ENCODE measurements at regions not wholly inside any gene's neighbourhood (a gene's known extent, or its start where the extent isn't known, plus 50 kb on each side); places are given as distances from the start of the nearest gene placed in this dataset.

DNA sequence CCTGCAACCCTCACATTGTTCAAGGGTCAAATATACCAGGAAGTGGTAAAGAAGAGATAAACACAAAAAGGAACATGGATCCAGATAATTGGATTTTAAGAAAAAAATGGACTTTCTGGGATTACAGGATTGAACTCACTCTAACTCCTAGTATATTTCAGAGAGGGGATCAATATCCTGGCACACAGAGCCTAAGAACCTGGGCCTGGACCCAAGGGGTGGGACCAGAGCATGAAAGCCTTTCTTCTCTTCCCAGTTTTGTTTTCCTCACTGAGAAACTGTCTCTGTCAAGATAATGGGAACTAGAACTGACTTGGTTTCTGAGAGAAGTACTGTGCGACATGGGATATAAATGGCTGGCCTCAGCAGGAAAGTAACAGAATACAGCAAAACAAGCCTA is 422.8 kb upstream of the STXBP6 start:
- H3K27ac ChIP-seq (ENCODE audit: insufficient read depth, low read depth, low read length), result no peak overlapping the region
- CTCF ChIA-PET, result no interaction called here
- no peaks in the 10 kb centered on the region for H3K79me2 ChIP-seq (ENCODE audit: control insufficient read depth, insufficient read depth, low read length)
- H3K4me3 ChIP-seq (replicated peaks in 1 of 3; ENCODE audit: insufficient read depth in 1 of 3, low read depth in 1 of 3, low read length in 3 of 3), result no peak overlapping the region
- dilution Hi-C loops (cut with MboI; ENCODE audit: extremely low pct_ligation_motif_present, low sequenced_read_pairs), result no loop called here
- POLR2A ChIA-PET, result no interaction called here
- H3K9ac ChIP-seq (replicated peaks; ENCODE audit: extremely low read depth, insufficient read depth, low read length), result no peak overlapping the region
- intact Hi-C loops (cut with micrococcal nuclease), result no loop called here
- H2AFZ ChIP-seq (ENCODE audit: low read depth, low read length), result no peak overlapping the region
- no peaks in the 10 kb centered on the region for H3K36me3 ChIP-seq (ENCODE audit: control insufficient read depth in 2 of 2, extremely low read depth in 1 of 2, insufficient read depth in 2 of 2, low read length in 2 of 2)
- no peaks in the 10 kb centered on the region for H3K4me1 ChIP-seq (ENCODE audit: control insufficient read depth, extremely low read depth, insufficient read depth, low read length)
- TF ChIP-seq, protein P1, sequence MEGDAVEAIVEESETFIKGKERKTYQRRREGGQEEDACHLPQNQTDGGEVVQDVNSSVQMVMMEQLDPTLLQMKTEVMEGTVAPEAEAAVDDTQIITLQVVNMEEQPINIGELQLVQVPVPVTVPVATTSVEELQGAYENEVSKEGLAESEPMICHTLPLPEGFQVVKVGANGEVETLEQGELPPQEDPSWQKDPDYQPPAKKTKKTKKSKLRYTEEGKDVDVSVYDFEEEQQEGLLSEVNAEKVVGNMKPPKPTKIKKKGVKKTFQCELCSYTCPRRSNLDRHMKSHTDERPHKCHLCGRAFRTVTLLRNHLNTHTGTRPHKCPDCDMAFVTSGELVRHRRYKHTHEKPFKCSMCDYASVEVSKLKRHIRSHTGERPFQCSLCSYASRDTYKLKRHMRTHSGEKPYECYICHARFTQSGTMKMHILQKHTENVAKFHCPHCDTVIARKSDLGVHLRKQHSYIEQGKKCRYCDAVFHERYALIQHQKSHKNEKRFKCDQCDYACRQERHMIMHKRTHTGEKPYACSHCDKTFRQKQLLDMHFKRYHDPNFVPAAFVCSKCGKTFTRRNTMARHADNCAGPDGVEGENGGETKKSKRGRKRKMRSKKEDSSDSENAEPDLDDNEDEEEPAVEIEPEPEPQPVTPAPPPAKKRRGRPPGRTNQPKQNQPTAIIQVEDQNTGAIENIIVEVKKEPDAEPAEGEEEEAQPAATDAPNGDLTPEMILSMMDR (IDR thresholded peaks at IDR 0.05; ENCODE audit: extremely low read depth in 1 of 2, insufficient read depth in 1 of 2, low read depth in 1 of 2, low read length in 2 of 2), result no peak
- TF ChIP-seq JUN (IDR thresholded peaks at IDR 0.05; ENCODE audit: borderline replicate concordance, insufficient read depth, insufficient read length, low read depth) (no peak), EZH2 (IDR thresholded peaks at IDR 0.05; ENCODE audit: borderline replicate concordance, low read depth, low read length, severe bottlenecking) (no peak), POLR2A (IDR thresholded peaks at IDR 0.05; ENCODE audit: low read depth, low read length) (no peak), MYC (IDR thresholded peaks at IDR 0.05; ENCODE audit: low read depth, low read length) (no peak)
- TF ChIP-seq, protein P2, sequence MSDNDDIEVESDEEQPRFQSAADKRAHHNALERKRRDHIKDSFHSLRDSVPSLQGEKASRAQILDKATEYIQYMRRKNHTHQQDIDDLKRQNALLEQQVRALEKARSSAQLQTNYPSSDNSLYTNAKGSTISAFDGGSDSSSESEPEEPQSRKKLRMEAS (IDR thresholded peaks at IDR 0.05; ENCODE audit: insufficient read depth, insufficient read length), result no peak
- H3K9me3 ChIP-seq (replicated peaks; ENCODE audit: control insufficient read depth, insufficient read depth, low read length), result no peaks in the 10 kb centered on the region
- no TSS peak for BruUV-seq (replicated peaks)
- H3K9me1 ChIP-seq (replicated peaks; ENCODE audit: control insufficient read depth, extremely low read depth, insufficient read depth, low read length), result no peaks in the 10 kb centered on the region
- no peaks in the 10 kb centered on the region for H4K20me1 ChIP-seq (replicated peaks; ENCODE audit: control insufficient read depth, extremely low read depth, insufficient read depth, low read length)
- H3K4me2 ChIP-seq (ENCODE audit: insufficient read depth, low read length), result no peak overlapping the region
- no peak for DNase-seq (ENCODE audit: low read depth, low spot score)
- no peak for FAIRE-seq
- no peaks in the 10 kb centered on the region for H3K27me3 ChIP-seq (ENCODE audit: control insufficient read depth in 2 of 2, insufficient read depth in 2 of 2, low read length in 2 of 2)

DNA sequence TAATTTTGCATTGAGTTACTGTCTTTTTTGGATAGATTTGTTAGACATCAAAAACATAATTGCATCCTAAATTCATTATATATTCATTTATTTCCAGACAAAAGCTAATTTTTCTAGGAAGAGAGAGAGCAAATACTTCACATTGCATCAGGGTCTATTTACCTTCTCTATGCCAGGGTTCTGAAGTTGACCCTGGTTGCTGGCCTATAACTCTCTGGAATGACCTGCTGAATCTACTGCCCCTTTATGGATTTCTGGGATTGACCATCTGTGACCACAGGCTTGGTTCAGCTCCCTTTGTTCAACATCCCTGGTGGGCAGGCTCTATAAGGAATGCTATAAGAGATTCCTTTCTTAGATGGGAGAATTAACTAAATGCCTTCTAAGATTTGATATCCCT is 414.8 kb upstream of the STXBP6 start:
- H4K20me1 ChIP-seq (replicated peaks; ENCODE audit: control insufficient read depth, extremely low read depth, insufficient read depth, low read length), result no peaks in the 10 kb centered on the region
- FAIRE-seq (no peak), DNase-seq (ENCODE audit: low read depth, low spot score) (no peak)
- no peaks in the 10 kb centered on the region for H3K4me1 ChIP-seq (ENCODE audit: control insufficient read depth, extremely low read depth, insufficient read depth, low read length)
- no peak overlapping the region for H3K9ac ChIP-seq (replicated peaks; ENCODE audit: extremely low read depth, insufficient read depth, low read length)
- no peak overlapping the region for H2AFZ ChIP-seq (ENCODE audit: low read depth, low read length)
- dilution Hi-C loops (cut with MboI; ENCODE audit: extremely low pct_ligation_motif_present, low sequenced_read_pairs), result no loop called here
- no peaks in the 10 kb centered on the region for H3K27me3 ChIP-seq (ENCODE audit: control insufficient read depth in 2 of 2, insufficient read depth in 2 of 2, low read length in 2 of 2)
- ChIA-PET POLR2A (no interaction called here), CTCF (no interaction called here)
- no peak overlapping the region for H3K4me3 ChIP-seq (replicated peaks in 1 of 3; ENCODE audit: insufficient read depth in 1 of 3, low read depth in 1 of 3, low read length in 3 of 3)
- no peaks in the 10 kb centered on the region for H3K9me3 ChIP-seq (replicated peaks; ENCODE audit: control insufficient read depth, insufficient read depth, low read length)
- BruUV-seq (replicated peaks), result no TSS peak
- no peaks in the 10 kb centered on the region for H3K79me2 ChIP-seq (ENCODE audit: control insufficient read depth, insufficient read depth, low read length)
- no peak overlapping the region for H3K27ac ChIP-seq (ENCODE audit: insufficient read depth, low read depth, low read length)
- intact Hi-C loops (cut with micrococcal nuclease), result no loop called here
- TF ChIP-seq POLR2AphosphoS5 (IDR thresholded peaks at IDR 0.05; ENCODE audit: insufficient read depth, low read depth, low read length) (no peak), EZH2 (IDR thresholded peaks at IDR 0.05; ENCODE audit: borderline replicate concordance, low read depth, low read length, severe bottlenecking) (no peak), FOS (IDR thresholded peaks at IDR 0.05; ENCODE audit: borderline replicate concordance, insufficient read depth, low read length) (no peak), POLR2A (IDR thresholded peaks at IDR 0.05; ENCODE audit: low read depth, low read length) (no peak), JUN (IDR thresholded peaks at IDR 0.05; ENCODE audit: borderline replicate concordance, insufficient read depth, insufficient read length, low read depth) (no peak), GATA2 (IDR thresholded peaks at IDR 0.05; ENCODE audit: insufficient read depth, insufficient read length, low read depth, low read length) (no peak), MYC (IDR thresholded peaks at IDR 0.05; ENCODE audit: low read depth, low read length) (no peak)
- TF ChIP-seq, protein P2 (IDR thresholded peaks at IDR 0.05; ENCODE audit: insufficient read depth, insufficient read length), result no peak
- TF ChIP-seq, protein P1 (IDR thresholded peaks at IDR 0.05; ENCODE audit: extremely low read depth in 1 of 2, insufficient read depth in 1 of 2, low read depth in 1 of 2, low read length in 2 of 2), result no peak
- no peaks in the 10 kb centered on the region for H3K9me1 ChIP-seq (replicated peaks; ENCODE audit: control insufficient read depth, extremely low read depth, insufficient read depth, low read length)
- H3K36me3 ChIP-seq (ENCODE audit: control insufficient read depth in 2 of 2, extremely low read depth in 1 of 2, insufficient read depth in 2 of 2, low read length in 2 of 2), result no peaks in the 10 kb centered on the region
- no peak overlapping the region for H3K4me2 ChIP-seq (ENCODE audit: insufficient read depth, low read length)
